NCI-H2029 (cell line): ENCODE measurements at regions not wholly inside any gene's neighbourhood (a gene's known extent, or its start where the extent isn't known, plus 50 kb on each side); places are given as distances from the start of the nearest gene placed in this dataset.
"Not testable (repeated sequence)": the region's sequence is repeated elsewhere in the genome, so short reads cannot be mapped to it uniquely, and the experiment has no call there.

Source experiments
- DNase-seq: peaks from one replicate; lab custom pipeline; 2025; lab: John Stamatoyannopoulos, UW

- DNase-seq = no peak
Observed at GRCh38 chr2:215744514-215744913, 268.8 kb downstream of the MREG start.

DNA sequence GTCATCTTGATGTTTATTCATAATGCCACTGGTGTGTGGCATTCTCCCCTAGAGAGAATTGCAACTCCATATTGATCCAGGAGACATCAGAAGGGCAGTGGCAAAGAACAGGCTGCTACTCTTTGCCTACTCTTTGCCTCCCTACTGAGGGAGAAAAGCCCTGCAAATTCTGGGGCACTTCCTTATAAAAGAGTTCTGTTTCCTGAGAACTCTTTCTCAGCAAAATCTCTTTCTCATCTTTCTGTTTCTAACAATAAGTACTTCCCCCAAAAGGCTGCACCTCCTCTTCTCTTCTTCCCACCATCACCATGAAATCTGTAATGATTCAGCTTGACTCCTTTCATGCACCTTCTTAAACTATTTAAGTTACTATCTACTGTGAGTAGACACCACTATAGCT, 270.3 kb downstream of the MREG start:
- DNase-seq = no peak

DNA sequence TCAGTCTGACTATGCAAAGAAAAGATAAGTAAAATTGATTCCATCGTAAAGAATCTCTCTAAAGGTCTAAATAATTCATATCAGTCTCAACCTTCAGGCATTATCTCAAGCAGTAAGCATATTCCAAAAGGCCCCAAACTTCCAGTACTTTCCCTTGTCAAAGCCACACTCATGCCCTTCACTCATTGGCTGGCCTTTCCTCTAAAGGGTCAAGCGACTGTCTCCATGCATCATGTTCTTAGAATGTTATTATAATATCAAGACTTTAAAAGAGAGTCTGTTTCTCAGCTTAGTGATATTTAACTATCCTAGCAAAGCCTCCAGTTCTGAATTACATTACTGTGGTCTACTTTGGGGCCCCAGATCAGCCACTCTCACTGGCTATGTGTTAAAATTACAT, 271.3 kb downstream of the MREG start:
- no peak for DNase-seq

- DNase-seq = no peak
Observed at GRCh38 chr2:215740071-215740470, 273.3 kb downstream of the MREG start.

DNA sequence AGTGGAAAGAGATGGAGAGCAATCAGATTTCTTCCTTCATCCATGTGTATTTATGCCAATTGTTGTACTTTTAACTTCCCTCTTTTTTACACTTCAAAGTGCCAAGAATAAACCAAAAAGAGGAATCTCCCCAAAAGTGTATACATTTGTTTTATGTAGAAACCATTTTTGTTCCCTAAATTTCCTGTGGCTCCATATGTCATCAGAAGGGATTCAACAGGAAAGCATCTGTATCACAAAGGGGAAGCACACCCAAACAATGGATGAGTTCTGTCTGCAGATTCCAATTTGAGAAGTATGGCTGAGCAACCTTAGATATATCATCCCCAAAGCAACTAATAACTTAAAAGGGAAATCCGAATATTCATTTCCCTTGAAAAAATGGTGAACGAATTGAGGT, 275.0 kb downstream of the MREG start:
- no peak for DNase-seq

DNA sequence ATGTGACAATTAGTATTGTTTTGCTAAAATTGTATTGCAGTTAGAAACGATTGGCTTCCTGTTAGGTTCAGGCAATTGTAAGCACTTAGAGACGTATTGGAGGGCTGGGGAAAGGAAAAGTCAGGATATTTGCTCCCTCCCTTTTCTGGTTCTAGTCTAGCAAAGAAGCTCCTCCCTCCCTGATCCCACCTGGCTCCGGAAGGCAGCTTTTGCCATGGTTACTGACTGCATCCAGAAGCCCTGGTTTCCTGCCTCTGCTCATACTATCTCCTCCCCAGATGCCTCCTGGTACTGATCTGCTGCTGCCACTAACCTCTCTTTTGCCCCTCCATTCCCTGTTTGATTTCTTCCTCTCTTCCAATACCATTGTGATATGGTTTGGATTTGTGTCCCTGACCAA, 275.9 kb downstream of the MREG start:
- no peak for DNase-seq

GRCh38 chr2:215736653-215737290, 276.6 kb downstream of the MREG start:
- DNase-seq = no peak

DNA sequence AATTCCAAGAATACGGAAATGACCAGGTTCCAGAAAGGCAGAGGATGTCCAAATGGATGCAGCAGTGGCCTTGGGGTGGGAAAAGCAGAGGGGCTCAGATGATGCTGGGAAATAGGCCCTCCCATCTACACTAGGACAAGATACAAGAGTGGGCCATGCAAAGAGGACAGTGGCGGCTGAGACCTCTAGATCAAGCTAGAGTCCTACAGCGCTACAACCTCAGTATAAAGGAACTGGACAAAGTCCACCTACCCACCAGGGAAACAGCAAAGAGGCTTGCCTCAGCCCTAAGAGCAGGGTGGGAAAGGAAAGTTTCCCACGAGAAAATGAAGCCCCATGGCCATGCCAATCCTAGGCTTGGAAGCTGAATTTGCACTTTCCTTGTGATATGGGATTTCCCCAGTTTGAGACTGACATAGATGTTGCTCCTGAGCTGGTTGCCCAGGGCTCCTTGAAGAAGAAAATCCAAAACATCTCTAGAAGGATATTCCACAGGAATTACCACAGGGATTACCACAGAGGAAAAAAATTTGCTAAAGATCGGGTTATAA, 282.2 kb downstream of the MREG start:
- DNase-seq = no peak

DNA sequence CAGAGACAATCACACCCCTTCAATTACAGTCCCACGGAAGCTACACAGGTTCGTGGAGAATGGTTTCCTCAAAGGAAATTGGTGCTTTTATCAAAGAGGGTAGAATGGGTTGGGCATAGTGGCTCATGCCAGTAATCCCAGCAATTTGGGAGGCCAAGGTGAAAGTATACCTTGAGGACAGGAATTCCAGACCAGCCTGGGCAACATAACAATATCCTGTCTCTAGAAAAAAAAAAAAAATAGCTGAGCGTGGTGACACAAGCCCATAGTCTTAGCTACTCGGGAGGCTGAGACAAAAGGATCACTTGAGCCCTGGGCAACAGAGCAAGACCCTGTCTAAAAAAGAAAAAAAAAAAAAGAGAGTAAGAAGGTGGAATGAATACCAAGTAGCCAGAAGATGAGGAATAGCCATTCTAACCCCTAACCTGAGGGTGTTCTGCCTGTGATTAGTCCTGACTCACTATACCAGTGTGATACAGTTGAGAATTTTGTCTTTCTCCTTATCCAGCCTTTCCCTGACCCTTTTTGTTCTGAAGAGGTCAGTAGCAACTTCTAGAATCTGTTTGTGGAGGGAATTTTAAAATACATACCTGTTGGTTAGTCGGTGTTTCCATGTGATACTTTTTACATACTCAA, 283.2 kb downstream of the MREG start:
- no peak for DNase-seq

DNA sequence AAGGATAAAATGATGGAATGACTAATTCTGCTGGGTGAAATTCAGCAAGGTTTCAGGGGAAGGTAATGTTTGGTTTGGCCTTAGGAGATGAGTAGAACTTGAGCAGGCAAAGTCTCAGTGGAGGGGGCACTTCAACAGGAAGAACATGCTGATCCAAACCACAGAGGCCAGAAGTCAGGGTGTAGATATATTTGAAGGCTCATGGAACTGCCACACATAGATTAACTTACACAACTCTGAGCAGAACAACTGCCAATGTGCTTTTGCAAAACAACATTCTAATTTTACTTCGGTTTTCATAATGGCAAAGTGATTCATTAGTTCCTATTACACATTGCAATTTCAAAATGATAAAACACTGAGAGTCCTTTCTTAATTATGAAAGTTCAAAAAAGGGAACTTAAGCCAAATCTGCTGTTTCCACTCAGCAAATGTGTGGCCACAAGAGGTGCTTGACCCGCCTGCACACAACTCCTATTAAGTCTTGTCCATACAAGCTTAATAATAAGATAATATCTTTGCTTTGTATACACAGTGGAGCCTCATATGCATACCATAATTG, 284.8 kb downstream of the MREG start:
- DNase-seq = no peak

GRCh38 chr2:215727507-215728503, 285.5 kb downstream of the MREG start:
- no peak for DNase-seq

- no peak for DNase-seq
Observed at GRCh38 chr2:215726070-215726469, 287.3 kb downstream of the MREG start.

GRCh38 chr2:215724146-215724545, 288.3 kb upstream of the FN1 start:
- no peak for DNase-seq

DNA sequence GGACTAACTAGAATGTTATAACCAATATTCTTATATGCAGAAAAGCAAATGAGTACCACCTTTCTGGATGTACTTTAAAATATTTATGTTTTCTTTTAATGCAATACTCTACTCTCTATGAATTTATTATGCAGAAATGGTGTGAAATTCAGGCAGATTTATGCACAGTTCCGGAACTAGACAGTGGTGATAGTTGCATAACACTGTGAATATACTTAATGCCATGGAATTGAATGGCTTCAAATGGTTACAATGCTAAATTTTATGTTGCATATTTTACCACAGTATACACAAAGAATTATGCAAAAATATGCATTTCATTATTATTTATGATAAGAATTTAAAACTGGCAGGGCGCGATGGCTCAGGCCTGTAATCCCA, 287.8 kb upstream of the FN1 start:
- no peak for DNase-seq

- no peak for DNase-seq
Observed at GRCh38 chr2:215722986-215723630, 287.2 kb upstream of the FN1 start.

- no peak for DNase-seq
Observed at GRCh38 chr2:215722125-215722524, 286.3 kb upstream of the FN1 start.

- DNase-seq = not testable (repeated sequence)
Observed at GRCh38 chr2:215721515-215721914, 285.6 kb upstream of the FN1 start.

DNA sequence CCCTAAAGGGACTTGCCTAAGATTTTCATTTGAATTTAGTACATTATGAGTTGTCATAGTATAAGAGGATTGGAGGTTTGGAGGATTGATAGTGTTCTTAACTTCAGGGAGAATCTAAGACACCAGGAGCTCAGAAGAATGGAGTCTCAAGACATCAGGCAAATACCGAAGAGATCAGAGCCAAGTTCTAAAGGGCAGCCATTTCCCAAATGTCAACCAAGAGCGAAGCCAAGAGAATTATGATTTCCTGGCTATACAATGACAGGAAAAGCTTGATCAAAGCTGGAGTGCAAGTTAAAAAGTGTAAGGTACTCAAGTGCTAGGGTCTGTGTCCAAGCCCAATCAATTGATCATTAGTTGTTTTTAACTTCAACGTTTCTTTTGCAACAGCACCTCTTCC, 283.0 kb upstream of the FN1 start:
- no peak for DNase-seq

DNA sequence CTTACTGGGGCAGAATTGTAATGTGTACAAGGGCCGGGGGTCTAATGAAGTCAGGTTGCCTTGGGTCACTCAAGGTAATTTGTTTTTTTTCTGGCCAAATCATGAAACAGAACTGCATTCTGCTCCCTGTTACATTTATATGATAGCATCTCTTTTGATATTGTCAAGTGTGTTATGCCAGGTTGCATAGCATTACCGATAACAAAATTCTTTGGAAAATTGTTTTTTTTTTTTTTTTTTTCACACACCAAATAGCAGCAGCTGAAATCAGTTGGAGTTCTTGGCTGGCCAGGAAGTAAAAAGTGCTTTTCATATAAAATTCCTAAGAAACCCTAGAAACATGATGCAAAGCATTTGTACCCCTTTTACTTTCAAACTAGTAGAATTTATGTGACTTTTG, 282.6 kb upstream of the FN1 start:
- no peak for DNase-seq

DNA sequence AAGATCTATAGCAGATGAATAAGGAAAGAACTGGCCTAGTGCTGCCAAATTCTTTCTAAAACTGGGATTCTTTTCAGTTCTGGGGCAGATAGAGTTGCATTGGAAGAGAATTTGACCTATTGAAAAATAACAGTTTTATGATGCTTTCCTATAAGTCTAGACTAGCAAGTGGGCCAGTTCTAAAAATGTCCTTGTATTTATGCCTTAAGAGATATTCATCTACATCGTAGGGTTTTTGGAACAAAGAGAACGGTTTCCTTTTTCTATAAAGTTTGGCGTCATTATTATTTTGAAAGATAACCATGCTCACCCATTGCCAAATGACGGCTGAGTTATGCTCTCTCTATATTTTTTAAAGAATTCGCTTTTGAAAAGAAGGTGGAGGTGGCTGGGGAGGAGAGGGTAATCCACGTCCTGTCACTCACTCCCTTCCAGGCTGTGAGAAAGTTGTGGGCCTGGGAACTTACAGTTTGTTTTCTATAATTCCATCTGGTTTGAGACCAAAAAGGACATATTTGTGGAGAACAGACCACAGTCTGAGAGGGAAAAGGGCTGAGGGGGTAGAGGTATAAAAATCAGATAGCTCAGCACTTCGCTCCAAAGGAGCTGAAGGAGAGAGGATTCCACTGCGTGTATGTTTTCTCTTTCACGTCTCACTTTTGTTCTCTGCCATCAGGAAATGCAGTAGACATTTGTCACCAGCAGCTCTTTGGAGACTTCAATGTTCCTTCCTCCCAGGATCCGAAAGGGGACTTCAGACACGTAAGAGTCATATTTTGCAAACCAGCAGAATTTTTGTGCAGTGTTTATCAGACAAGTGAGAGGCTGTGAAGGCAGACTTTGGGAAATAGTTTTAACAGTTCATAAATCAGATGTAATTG, 281.9 kb upstream of the FN1 start:
- DNase-seq = no peak

DNA sequence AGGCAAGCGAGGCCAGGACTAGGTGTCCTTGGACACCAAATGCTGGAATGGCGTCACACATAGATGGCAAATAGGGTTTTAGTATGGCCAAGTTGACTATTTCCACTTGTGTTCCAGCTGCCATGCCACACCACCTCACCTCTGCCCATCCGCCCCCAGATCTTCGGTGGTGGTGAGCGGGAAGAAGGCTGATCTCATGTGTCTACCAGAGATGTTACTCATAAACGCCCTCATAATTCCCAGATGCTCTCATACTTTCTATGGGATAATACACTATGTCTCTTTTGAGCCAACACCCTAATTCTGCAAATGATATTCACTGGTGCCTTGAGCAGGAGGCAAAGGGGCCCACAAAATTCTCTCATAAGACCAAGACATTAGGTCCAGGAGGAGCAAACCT, 281.1 kb upstream of the FN1 start:
- DNase-seq = no peak
